GM19372 (cell line): ENCODE measurements at regions not wholly inside any gene's neighbourhood (a gene's known extent, or its start where the extent isn't known, plus 50 kb on each side); places are given as distances from the start of the nearest gene placed in this dataset.
A peak's percentile ranks its signal among the peaks of the same experiment; 100 is the strongest.

Experiments
- ATAC-seq: cut with Tn5 transposase; IDR thresholded peaks from one replicate; pipeline ENCODE4 v1.9.1; 2021; ENCODE audit warnings: mild to moderate bottlenecking, low read depth, moderate library complexity; ENCODE audit not compliant: unreplicated experiment

DNA sequence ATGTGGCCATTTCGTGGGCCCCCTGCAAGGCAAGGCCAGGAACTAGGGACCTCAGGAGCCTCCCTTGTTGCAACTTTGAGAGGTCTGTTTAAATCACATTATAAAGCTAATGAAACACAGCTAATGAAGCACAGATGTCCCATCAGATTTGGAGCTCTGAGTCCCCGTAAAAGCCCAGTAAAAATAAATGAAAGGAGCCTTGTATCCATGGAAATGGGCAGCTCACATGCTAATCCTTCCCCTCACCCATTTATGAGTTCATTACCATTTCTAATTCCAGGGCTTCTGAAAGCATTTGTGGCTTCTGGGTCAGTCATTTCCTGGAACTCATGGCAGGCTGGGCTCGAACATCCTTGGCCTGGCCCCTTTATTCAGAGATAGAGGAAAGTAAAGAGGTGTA, 274.8 kb downstream of the SS18 start:
- no peak for ATAC-seq

DNA sequence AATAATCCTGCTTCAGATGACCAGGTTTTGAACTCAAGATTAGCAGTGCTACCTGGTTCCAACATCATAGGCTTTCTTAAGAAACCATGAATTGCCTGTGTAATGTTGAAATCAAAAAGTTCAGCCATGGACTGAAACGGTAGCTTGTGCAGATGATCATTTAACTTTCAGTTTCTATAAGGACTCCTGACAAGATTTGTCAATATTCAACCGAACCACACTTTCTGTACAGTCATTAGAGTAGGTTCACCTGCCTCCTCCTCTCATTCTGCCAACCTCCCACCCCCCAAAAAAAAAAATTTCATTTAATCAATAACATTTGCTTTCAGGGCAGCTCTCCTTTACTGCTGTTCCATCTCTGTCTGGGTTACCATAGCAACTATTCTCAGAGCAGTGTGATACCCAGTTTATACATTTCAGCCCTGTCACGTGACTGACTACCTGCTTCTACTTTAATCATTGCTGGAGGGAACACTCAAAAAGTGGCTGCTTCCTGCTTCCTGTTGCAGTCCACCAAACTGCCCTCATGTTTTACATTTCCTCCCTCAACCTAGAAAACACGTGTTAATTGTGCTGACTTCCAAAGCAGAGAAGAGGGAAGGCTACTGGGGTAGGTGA, 275.5 kb downstream of the SS18 start:
- peak; percentile 89 for ATAC-seq

DNA sequence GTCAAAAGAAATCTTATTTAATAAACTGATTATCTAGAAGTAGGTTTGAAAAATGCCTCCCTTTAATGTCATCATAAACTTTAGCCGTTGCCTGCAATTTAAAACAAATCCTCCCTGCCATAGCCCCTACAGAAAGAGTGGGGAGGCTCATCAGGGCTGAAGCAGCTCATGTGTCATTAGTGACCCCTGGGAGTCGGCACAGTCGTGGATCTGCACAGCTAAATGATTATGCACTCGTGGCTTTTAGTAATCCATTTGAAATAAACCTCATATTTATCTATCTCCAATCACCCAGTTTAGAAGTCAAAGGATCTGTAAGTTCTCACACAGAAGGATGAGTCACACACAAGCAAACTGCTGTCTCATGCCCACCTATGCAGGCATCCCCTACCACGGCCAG, 277.3 kb downstream of the SS18 start:
- no peak for ATAC-seq

DNA sequence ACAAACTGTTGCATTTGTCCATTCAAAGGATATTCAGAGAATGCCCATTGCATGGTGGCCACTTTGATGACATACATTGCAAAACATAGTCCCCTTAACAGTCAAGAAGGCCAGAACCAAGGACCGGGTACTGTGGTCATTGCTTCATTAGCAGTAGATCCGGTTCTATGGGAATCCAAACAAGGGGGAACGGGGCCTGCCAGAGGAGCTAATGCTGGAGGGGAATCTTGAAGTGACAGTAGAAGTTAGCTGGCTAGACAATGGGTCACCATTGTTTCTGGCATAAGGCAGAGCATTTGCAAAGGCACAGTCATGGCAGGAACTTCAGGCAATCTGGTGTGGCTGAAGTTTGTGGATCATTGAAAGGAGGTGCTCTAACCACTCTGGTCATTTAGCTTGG, 279.7 kb downstream of the SS18 start:
- ATAC-seq: no peak

DNA sequence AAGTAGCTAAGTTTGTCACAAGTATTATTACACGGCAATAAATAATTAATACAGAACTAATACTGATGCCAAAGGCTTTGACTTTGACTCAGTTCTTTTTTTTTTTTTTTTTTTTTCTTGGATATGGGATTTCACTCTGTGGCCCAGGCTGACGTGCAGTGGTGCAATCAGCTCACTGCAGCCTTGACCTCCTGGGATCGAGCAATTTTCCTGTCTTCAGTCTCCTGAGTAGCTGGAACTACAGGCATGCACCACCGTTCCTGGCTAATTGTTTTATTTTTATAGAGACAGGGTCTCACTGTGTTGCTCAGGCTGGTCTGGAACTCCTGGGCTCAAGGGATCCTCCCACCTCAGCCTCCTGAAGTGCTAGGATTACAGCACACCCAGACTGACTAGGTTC, 284.5 kb downstream of the SS18 start:
- no peak for ATAC-seq

DNA sequence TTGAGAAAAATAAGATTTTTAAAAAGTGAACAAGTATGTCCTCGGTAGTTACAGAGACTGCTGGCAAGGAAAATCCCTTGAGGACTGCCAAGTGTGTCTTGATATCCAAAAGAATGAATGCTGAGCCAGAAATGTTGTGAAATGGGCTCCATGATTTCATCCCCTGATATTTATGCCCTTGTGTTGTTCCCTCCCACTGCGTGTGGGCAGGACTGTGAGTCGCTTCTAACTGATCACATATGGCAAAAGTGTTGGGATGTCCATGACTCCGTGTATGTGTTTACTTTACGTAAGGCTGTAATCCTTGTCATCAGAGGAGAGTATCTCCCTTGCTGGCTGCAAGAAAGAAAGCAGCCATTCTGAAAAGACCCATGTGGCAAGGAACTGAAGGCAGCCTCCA, 285.1 kb downstream of the SS18 start:
- ATAC-seq: no peak

DNA sequence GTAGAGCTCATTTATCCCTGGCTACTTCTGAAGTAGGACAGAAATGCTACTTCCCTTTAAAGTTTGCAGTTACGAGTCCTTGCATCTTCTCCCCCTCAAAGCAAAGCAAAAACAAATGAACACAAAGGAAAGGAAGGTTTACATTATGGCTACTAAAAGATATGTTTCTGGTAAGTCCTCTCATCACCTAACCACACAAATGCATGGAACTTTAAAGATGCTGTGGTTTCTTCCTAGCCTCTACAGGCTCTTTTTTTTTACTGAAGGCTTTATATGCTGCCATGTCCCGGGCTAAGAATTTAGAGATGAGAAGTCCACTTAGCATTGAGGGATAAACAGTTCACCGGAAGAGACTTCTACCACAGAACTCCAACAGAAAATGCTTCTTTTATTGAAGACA, 291.2 kb downstream of the SS18 start:
- no peak for ATAC-seq

DNA sequence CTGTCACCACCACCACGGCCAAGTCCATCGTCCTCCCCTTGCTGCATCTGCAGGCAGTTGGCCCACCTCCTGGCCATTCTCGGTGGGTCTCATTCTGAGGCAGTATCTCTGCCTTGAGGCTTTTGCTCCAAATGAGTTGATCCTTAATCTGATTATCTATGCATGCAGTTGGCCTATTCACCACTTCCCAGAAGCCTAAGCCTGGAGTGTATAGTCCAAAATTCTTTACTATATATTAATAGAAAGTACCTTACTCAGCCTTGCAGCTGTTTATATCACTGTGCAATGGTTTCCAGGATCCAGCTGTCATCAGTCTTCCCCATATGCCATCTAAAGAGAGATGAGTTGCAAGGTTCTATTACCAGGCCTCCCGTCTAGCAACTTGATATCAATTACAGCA, 292.4 kb downstream of the SS18 start:
- no peak for ATAC-seq

DNA sequence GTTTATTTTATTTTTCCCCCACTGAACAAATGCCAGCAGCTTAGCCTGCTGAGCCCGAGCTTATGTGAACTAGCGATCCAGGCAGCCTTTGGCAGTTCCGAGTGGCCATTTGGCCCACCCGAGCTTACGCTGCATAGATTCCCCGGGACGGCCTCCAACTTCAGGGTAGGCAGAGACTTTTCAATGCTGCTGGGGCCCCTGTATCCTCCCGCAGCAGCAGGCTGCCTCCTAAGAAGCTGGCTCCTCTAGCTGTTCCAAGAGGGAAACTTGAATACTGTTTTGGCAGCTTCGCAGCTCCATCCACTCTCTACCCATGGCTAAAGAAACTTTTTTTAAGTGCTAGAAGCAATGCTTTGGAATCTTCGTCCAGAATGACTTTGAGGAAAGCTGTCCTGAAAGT, 295.2 kb downstream of the SS18 start:
- ATAC-seq: no peak

DNA sequence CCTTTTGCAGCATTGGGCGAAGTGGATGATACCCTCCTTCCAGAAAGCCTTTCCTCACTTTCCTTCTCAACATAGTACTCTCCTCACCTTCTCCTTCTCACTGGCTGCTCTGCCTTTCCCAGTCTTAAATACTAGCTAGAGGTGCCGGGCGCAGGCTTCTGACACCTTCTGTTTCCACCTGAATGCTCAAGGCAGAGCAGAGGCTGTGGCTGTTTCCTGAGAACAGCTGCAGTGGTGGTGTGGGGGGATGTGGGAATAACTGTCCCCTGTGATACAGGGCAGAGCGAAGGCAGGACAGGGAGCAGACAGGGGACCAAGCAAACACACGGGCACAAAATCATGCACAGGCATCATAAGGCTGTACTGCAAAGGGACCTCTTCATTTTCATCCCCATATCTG, 303.1 kb downstream of the SS18 start:
- ATAC-seq: no peak

DNA sequence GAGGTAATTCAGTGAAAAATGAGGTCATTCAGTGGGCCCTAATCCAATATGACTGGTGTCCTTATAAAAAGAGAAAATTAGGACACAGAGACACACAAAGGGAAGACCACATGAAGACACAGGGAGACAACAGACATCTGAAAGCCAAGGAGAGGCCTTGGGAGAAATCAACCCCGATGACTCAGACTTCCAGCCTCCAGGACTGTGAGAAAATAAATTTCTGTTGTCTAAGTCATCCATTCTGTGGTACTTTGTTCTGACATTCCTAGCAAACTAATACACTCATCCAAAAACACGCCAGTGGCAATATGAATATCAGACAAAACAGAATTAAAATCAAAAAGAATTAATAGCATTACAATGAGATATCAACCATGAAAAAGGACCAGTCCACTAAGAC, 303.7 kb downstream of the SS18 start:
- no peak for ATAC-seq

DNA sequence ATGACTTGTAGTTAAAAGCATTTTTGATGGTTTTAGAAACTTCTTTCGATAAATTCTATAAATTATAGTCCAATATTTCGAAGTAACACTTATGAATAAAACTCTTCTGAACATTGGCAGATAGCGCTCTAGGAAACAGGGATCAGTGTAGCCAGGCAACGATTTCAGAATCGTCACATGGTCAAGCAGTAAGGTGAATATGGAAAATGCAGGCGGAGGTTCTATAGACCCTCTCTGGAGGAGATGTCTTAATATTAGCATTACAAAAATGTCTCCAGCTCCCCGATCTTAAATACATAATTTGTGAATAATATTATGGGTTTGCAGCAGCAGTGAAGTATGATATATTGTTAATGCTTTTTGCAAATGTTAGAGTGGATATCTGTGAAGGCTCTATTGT, 310.3 kb downstream of the SS18 start:
- ATAC-seq: no peak

DNA sequence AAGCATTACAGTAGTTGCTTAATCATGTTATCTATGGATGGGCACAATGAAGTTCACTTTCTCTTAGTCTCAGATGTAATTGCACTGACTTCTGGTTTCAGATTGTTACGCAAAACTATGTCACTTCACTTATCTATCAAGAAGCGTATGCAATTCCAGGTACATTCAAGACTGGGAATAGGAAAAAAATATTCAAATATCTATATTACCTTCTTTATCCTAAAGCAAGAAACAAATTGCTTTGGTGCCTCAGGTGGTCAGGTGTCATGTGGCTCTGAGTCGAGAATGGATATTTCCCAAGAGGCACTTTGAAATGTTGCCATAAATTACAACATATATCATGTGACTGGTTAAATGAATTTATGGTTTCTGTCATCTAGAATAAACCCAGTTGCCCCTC, 318.6 kb downstream of the SS18 start:
- ATAC-seq: no peak

DNA sequence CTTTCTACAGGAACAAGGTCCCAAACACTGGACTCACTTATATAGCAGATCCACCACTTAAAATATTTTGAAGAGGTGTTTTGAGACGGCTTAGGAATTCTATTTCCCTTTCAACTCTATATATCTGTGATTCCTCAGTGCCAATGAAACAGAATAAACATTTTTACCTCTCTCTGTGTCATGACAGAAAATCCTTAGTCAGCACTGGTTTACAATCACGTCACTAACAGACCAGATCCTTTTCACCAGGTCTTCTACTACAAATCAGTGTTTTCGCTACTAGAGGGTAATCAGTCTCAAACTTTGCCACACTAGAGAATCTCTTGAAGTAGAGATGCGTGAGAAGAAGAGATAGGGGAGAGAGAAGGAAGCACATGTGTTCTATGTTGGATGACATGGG, 325.6 kb downstream of the SS18 start:
- no peak for ATAC-seq

DNA sequence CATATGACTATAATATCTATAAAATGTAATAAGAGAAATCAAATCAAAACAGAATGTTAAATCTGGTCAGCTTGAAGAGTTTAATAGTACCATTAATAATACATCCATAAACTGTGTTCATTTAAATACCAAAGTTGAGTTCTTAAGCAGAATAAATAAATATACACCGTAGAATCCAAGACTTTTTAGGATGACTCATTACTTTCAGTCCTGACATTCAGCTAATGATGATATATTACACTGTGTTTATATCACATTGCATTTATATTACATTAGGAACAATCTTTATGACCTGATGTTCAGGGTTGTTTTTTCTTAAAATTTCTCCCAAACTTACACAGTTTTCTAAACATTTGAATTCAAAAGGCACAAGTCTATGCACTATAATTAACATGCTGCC, 331.3 kb downstream of the SS18 start:
- ATAC-seq: no peak

DNA sequence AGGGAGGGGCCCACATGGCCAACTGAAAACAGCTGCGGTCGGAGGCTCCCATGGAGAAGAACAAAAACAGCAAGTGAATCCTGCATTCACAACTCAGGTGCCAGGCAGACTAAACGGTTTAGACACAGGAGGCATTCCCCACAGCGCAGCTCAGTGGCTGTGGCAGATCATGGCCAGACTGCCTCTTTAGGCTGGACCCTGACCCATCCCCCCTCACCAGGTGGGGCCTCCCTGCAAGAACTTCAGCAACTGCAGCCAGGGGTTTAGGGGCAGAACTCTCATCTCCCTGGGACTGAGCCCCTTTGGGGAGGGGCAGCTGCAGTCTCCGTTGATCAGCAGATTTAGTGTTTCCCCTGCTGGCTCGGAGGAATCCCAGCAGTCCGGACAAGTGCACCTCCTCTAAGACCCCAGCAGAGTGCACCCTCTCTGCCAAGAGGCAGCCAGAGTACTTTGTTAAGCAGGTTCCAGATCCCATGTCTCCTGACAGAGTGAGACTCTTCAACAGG, 346.7 kb downstream of the SS18 start:
- ATAC-seq: no peak

DNA sequence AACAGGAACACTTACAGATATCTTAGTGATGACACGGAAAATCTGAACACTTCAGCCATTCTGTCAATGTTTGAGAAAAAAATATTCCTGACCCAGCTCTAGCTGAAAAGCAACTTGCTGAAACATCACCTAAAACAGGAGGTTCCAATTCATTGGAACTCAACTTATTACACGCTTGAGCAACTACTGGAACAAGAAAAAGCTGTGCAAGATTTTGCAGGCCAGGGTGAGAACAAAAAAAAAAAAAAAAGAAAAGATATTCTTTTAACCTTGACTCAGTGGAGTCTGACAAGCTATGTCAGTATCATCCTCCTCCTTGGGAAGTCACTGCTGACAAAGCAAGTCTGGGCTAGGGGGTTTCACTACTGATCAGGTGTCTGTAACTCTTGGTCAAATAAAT, 351.0 kb downstream of the SS18 start:
- no peak for ATAC-seq

DNA sequence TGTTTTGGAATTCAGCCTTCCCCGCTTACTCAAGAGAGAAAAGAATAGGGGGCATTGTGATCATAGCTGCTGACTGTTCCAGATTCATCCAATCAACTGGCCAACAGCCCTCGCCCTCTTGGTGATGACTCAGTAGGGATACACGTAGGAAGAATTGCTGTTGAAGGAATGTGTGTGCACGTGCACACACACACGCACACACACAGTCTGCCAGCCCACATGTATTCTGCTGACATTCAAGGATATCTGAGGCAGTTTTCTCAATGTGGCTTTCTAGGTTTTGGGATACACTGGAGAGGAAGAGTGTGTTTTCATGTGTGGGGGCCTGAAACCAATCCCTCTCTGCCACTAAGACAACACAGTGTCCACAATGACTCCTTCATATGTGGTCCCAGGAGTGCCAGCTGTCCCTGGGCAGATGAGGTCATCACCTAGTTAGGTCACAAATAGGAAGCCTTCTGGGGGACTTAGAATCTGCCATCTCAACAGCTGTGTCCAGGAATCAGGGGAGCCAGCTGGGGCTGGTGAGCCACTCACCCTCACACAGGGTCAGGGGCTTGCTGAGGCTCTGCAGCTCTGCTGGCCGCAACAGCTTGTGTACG, 352.6 kb downstream of the SS18 start:
- ATAC-seq: no peak

DNA sequence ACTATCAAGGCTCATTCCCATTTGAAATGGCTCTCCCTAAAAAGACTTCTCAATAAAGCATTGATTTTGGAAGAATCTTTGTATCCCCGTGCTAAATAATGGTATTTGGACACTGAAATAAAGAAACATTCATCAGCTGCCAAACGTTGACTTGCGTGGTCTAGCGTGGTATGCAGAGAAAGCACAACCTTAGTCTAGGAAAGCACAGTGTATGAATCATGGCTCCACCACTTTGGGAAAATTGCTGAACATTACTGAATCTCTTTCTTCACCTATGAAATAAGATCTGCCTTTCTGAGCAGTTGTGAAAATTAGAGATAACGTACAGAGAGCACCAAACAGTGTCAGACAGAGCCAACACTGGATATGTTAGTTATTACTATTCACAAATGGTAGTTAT, 353.9 kb downstream of the SS18 start:
- no peak for ATAC-seq

DNA sequence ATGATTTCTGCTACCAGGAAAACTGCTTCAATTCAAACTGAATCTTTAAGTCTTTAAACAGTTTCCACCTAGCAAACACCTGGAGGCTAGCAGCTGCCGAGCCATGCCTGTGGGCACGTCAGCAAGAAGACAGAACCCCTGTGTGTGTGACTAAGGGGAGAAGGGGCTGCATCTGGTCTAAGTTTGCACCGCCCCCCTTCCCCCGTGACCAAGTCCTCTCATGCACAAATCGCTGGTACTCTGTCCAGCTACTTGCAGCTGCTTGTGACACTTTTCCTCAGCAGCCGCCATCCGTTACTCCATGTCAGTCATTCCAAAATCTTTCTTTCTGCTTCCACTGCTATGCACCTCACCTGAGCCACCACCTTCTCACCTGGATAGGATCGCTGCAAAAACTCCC, 355.0 kb downstream of the SS18 start:
- ATAC-seq: no peak

DNA sequence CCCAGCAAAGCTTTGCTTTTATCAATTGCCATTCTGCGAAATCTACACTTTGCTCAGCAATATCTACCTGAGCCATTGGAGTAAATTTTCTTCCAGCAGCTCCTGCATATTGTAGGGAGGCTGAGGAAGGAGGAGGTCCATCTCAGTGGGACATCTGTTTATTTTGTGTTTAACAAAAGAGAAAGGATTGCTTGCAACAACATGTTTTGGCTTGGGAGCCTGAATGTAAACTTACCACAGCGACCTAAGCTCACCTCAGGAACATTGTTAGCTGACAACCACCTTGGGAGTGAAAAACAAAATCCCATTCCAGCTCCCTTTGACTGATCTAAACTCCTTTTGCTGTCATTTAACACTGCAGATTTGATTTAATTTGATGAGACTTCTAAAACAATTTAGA, 356.1 kb downstream of the SS18 start:
- no peak for ATAC-seq

DNA sequence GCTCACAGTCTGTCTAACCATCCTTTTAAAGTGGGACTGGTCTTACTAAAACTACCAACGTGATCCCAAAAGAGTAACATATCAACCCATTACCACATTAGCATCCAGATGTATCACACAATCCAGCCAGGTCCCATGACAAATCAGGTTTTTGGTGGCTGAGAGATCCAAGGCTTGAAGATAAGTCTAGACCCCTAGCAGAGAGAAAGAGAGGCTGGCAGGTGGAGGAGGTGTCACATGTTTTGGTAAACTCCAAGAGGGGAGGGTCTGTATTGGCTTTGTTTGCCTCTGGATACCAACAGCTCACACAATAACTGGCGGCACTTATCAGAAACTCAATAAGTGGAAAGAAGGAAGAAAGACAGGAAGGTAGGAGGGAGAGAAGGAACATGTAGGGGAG, 357.6 kb downstream of the SS18 start:
- no peak for ATAC-seq

DNA sequence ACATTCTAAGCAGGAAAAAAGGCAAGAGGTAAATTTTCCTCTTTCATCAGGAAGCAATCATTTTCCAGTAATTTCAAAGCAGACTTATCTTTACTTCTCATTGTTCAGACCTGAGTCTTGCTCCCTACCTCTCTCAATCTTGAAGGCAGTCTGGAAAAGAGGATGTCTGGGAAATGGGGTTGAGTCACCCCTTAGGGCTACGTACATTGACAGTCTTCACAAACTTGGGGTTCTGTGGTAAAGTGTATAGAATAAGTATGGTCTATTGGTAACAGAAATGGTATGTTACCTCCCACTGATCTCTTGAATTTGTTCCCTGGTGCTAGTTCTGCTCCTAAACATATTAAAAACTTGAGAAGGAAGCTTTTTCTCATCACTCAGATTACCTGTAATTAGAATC, 361.3 kb downstream of the SS18 start:
- no peak for ATAC-seq
